Middle frontal gyrus (tissue), 1 donor: ENCODE measurements at regions not wholly inside any gene's neighbourhood (a gene's known extent, or its start where the extent isn't known, plus 50 kb on each side); places are given as distances from the start of the nearest gene placed in this dataset.

ENCODE experiments used
- DNase-seq: peaks from one replicate; pipeline ENCODE4 v3.0.0-alpha.2; 2015; ENCODE audit warnings: low spot score; ENCODE audit errors: extremely low spot score

- DNase-seq = no peak
Measured at GRCh38 chr10:131843881-131844284, 56.9 kb upstream of the PPP2R2D start.

GRCh38 chr10:131844529-131845084, 56.2 kb upstream of the PPP2R2D start:
- DNase-seq = no peak

GRCh38 chr10:131845505-131846239, 55.1 kb upstream of the PPP2R2D start:
- no peak for DNase-seq

- DNase-seq = no peak
Measured at GRCh38 chr10:131846240-131847101, 54.3 kb upstream of the PPP2R2D start.

- no peak for DNase-seq
Measured at GRCh38 chr10:131847241-131847783, 53.5 kb upstream of the PPP2R2D start.

- no peak for DNase-seq
Measured at GRCh38 chr10:131848296-131848695, 52.5 kb upstream of the PPP2R2D start.

- DNase-seq = peak; percentile 4
Measured at GRCh38 chr10:131848741-131849590, 51.8 kb upstream of the PPP2R2D start.

- no peak for DNase-seq
Measured at GRCh38 chr10:131849591-131850382, 51.0 kb upstream of the PPP2R2D start.

GRCh38 chr10:131850383-131850870, 50.4 kb upstream of the PPP2R2D start:
- no peak for DNase-seq
